Activated T-helper 1 cell treated with anti-CD3 and anti-CD28 coated beads, Interleukin-12 subunit alpha, Interleukin-12 subunit beta, Interleukin-2, Interleukin-4 antibody, amounts not matched to agents 30 ng/mL and 10 ng/mL and 1 ng/mL, durations not matched to agents 14 hours and 24 hours and 36 hours (primary cell): ENCODE measurements at regions not wholly inside any gene's neighbourhood (a gene's known extent, or its start where the extent isn't known, plus 50 kb on each side); places are given as distances from the start of the nearest gene placed in this dataset.

Experiments
- DNase-seq: peaks from one replicate; pipeline ENCODE4 v3.0.0; 2021; ENCODE audit warnings: low spot score
- H3K27ac Mint-ChIP-seq: one replicate; pipeline ENCODE4 v1.8.0; 2021; ENCODE audit warnings: mild to moderate bottlenecking, mixed read lengths
- H3K27me3 Mint-ChIP-seq: one replicate; pipeline ENCODE4 v1.8.0; 2022; ENCODE audit warnings: mild to moderate bottlenecking, moderate library complexity, mixed read lengths; ENCODE audit not compliant: insufficient read depth
- H3K36me3 Mint-ChIP-seq: one replicate; pipeline ENCODE4 v1.8.0; 2021; ENCODE audit warnings: low read depth, mixed read lengths
- H3K4me1 Mint-ChIP-seq: one replicate; pipeline ENCODE4 v1.8.0; 2021; ENCODE audit warnings: low read depth, mixed read lengths
- H3K4me3 Mint-ChIP-seq: one replicate; pipeline ENCODE4 v1.8.0; 2021; ENCODE audit warnings: mild to moderate bottlenecking, moderate library complexity, mixed read lengths
- H3K9me3 Mint-ChIP-seq: one replicate; pipeline ENCODE4 v1.8.0; 2021; ENCODE audit warnings: mixed read lengths
- intact Hi-C: fragments of 100-400 bp; cut with micrococcal nuclease; formaldehyde crosslinking; loops from one replicate; pipeline ENCODE4 v1.15.1; 2024

GRCh38 chr2:60311524-60311923 lies 241.9 kb downstream of the BCL11A start:
- Mint-ChIP-seq H3K4me1 (peaks cover 34% of the 10 kb centered on the region), H3K27me3 (peaks cover 23% of the 10 kb centered on the region), H3K4me3 (no peak overlapping the region), H3K36me3 (no peaks in the 10 kb centered on the region), H3K27ac (no peak overlapping the region), H3K9me3 (no peaks in the 10 kb centered on the region)
- no peak for DNase-seq
- intact Hi-C loops = no loop called here

DNA sequence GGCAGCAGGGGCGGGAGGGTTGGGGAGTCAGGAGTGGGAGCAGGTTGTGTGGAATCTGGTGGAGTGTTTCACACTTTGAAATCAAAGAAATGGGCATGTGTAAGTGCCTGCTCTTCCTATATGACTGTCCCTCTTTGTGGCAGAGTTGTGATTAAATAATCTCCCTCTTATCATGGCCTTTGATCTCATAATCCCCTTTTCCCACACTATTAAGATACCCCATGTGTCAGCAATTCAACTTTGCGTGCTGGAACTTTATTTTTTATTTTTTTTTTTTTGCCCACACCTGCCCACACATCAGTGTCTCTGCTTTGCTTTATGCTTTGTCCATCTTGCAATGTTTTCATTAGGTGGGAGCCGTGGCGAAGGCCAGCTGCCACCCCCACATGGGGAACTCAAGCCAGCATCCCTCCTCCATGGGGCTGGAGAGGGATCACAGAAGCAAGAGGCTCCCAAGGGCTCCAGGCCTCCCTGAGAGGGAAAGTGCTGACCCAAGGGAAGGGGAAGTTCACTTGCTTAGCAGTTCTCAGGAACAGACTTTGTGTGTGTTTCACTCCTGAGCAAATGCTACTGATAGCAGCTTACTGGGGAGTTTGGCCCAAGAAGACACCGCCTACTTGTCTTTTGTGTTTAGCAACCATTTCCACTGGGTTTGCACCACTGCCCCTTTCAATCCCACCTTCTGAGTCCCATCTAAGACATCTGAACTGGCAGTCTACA lies 243.4 kb downstream of the BCL11A start:
- Mint-ChIP-seq H3K4me3 (no peak overlapping the region), H3K27me3 (peaks cover 15% of the 10 kb centered on the region)
- no peak for DNase-seq

DNA sequence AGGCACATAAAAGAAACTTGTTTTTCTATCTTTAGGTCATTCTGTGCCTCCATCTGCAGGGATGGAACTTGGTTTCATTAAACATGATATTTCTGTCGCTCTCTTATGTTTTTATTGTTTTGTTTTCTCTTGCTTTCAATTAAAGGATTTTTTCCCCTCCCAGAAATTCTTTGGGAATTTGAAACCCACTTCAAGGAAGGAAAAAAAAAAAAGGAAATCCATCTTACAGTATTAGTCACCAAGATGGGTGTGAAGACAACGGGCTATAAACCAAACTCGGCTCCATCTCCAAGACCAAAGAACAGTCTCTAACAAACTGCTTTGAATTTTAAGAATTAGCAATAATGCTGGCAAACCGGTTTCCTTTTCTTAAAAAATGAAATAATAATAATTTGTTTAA lies 244.1 kb downstream of the BCL11A start:
- intact Hi-C loops = no loop called here
- H3K9me3 Mint-ChIP-seq = no peaks in the 10 kb centered on the region
- DNase-seq = no peak
- H3K4me1 Mint-ChIP-seq = peaks cover 29% of the 10 kb centered on the region
- H3K27ac Mint-ChIP-seq = no peak overlapping the region
- no peak overlapping the region for H3K4me3 Mint-ChIP-seq
- peaks cover 11% of the 10 kb centered on the region for H3K27me3 Mint-ChIP-seq
- no peaks in the 10 kb centered on the region for H3K36me3 Mint-ChIP-seq

More for the DNA sequence above, 243.4 kb downstream of the BCL11A start:
- intact Hi-C loops = no loop called here
- Mint-ChIP-seq H3K36me3 (no peaks in the 10 kb centered on the region), H3K27ac (no peak overlapping the region), H3K9me3 (no peaks in the 10 kb centered on the region), H3K4me1 (peaks cover 34% of the 10 kb centered on the region)

GRCh38 chr2:60306267-60306861 lies 247.1 kb downstream of the BCL11A start:
- H3K9me3 Mint-ChIP-seq = no peaks in the 10 kb centered on the region
- no peak overlapping the region for H3K4me3 Mint-ChIP-seq
- intact Hi-C loops = no loop called here
- no peaks in the 10 kb centered on the region for H3K36me3 Mint-ChIP-seq
- peaks cover 11% of the 10 kb centered on the region for H3K27me3 Mint-ChIP-seq
- DNase-seq = no peak
- peaks cover 4% of the 10 kb centered on the region for H3K4me1 Mint-ChIP-seq
- H3K27ac Mint-ChIP-seq = no peak overlapping the region

DNA sequence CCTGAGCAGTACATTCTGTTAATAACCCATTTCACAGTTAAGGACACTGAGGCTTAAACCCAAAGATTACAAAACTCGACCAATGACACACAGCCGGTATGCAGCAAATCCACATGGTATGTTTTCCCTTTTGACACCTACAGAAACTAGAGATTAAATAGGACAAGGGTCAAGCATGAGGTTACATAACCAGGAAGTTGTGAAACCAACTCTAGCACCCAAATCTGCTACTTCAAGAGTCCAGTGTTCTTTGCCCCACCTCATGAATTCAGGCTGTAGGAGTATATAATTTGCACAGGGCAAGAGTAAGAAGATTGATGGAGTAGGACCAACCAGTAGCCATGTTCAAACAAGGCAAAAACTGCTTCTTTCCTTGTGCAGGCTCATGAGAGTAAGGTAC lies 249.8 kb downstream of the BCL11A start:
- DNase-seq = no peak
- H3K9me3 Mint-ChIP-seq = no peaks in the 10 kb centered on the region
- no peak overlapping the region for H3K27ac Mint-ChIP-seq
- H3K4me3 Mint-ChIP-seq = no peak overlapping the region
- no peaks in the 10 kb centered on the region for H3K36me3 Mint-ChIP-seq
- H3K4me1 Mint-ChIP-seq = no peaks in the 10 kb centered on the region
- H3K27me3 Mint-ChIP-seq = peaks cover 6% of the 10 kb centered on the region
- intact Hi-C loops = no loop called here

GRCh38 chr2:60302377-60303126 lies 250.9 kb downstream of the BCL11A start:
- DNase-seq = no peak
- Mint-ChIP-seq H3K27ac (no peak overlapping the region), H3K4me3 (no peak overlapping the region), H3K36me3 (no peaks in the 10 kb centered on the region), H3K4me1 (no peaks in the 10 kb centered on the region), H3K9me3 (no peaks in the 10 kb centered on the region), H3K27me3 (peaks cover 3% of the 10 kb centered on the region)
- intact Hi-C loops = no loop called here

GRCh38 chr2:60301726-60302125 lies 251.7 kb downstream of the BCL11A start:
- H3K4me3 Mint-ChIP-seq = no peak overlapping the region
- intact Hi-C loops = no loop called here
- peaks cover 2% of the 10 kb centered on the region for H3K27me3 Mint-ChIP-seq
- H3K9me3 Mint-ChIP-seq = no peaks in the 10 kb centered on the region
- no peaks in the 10 kb centered on the region for H3K4me1 Mint-ChIP-seq
- no peaks in the 10 kb centered on the region for H3K36me3 Mint-ChIP-seq
- H3K27ac Mint-ChIP-seq = no peak overlapping the region
- no peak for DNase-seq

DNA sequence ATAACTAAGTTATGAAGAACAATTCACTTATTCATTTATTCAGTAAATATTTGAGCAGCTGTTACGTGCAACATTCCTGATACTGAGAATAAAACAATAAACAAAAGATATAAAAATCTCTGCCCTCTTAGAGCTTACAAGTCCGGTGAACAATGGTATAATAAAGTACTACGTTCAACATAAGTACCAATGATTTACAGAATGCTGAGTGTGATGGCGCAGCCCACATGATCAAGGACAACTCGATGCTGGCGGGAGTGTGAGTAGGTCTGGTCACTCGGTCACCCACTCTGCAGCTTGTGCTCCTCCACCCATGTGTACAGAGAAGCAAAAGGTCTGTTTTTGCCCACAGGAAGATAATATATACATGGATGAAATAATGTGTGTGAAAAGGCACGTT lies 254.3 kb downstream of the BCL11A start:
- Mint-ChIP-seq H3K27ac (no peak overlapping the region), H3K27me3 (peaks cover 2% of the 10 kb centered on the region), H3K9me3 (no peaks in the 10 kb centered on the region), H3K36me3 (no peaks in the 10 kb centered on the region), H3K4me1 (no peaks in the 10 kb centered on the region), H3K4me3 (no peak overlapping the region)
- no peak for DNase-seq
- intact Hi-C loops = no loop called here

DNA sequence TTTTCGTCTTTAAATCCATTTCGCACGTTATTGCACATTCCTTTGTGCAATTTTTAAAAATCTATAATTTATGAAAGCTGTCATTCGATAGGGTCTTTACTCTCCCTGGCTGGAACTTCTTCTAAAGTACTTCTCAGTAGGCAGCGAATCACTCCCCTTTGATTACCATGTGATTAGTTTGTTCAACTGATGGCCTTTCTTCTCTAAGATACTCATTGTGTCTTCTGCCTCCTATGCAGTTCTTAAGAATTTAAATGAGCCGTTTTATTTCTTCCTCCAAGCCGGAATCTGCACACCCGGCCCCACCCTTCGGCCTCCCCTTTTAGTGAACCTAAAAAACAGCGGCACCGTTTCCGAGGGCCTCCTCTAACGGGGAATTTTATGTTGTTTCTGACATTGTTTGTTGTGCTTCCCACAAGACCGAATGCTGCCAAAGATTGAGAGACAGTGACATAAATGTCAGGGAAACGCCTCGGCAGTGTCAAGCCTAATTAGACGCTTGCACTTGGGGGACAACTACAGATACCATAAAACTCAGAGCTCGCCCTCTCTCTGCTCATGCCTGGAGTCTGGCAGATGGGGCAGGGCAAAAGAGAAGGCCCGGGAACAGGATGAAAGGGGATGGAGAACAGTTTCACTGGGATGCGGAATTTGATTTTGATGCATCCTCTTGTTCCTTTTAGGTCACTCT lies 255.3 kb downstream of the BCL11A start:
- peaks cover 2% of the 10 kb centered on the region for H3K27me3 Mint-ChIP-seq
- intact Hi-C loops = no loop called here
- H3K27ac Mint-ChIP-seq = no peak overlapping the region
- DNase-seq = no peak
- H3K4me3 Mint-ChIP-seq = no peak overlapping the region
- no peaks in the 10 kb centered on the region for H3K36me3 Mint-ChIP-seq
- no peaks in the 10 kb centered on the region for H3K9me3 Mint-ChIP-seq
- no peaks in the 10 kb centered on the region for H3K4me1 Mint-ChIP-seq

- H3K27me3 Mint-ChIP-seq = peaks cover 4% of the 10 kb centered on the region
- H3K4me3 Mint-ChIP-seq = no peak overlapping the region
- H3K4me1 Mint-ChIP-seq = no peaks in the 10 kb centered on the region
- intact Hi-C loops = no loop called here
- H3K36me3 Mint-ChIP-seq = no peaks in the 10 kb centered on the region
- no peak overlapping the region for H3K27ac Mint-ChIP-seq
- no peak for DNase-seq
- no peaks in the 10 kb centered on the region for H3K9me3 Mint-ChIP-seq
These were observed 256.0 kb downstream of the BCL11A start for GRCh38 chr2:60297296-60298005.

GRCh38 chr2:60296219-60296955 lies 257.1 kb downstream of the BCL11A start:
- Mint-ChIP-seq H3K27me3 (peaks cover 4% of the 10 kb centered on the region), H3K36me3 (no peaks in the 10 kb centered on the region), H3K4me3 (no peak overlapping the region), H3K9me3 (no peaks in the 10 kb centered on the region), H3K4me1 (no peaks in the 10 kb centered on the region), H3K27ac (no peak overlapping the region)
- no peak for DNase-seq
- intact Hi-C loops = no loop called here

DNA sequence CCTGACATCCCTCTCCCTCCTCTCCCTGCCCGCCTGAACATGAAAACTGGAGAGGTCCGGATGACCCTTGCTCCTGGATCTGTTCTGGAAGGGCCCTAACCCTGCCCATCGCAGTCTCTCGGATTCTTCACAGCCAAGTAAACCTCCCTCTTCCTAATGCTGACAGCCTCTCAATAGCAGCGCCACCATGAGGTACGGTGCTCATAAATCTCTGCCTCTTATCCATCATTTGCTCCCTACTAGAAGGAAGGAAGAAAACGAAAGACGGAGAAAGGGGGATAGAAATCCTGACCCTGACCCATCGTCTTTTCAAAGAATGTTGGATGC lies 257.9 kb downstream of the BCL11A start:
- no peak for DNase-seq
- H3K9me3 Mint-ChIP-seq = no peaks in the 10 kb centered on the region
- H3K27me3 Mint-ChIP-seq = peaks cover 4% of the 10 kb centered on the region
- intact Hi-C loops = no loop called here
- no peaks in the 10 kb centered on the region for H3K4me1 Mint-ChIP-seq
- H3K36me3 Mint-ChIP-seq = no peaks in the 10 kb centered on the region
- no peak overlapping the region for H3K4me3 Mint-ChIP-seq
- no peak overlapping the region for H3K27ac Mint-ChIP-seq
